ENCODE measurements at regions not wholly inside any gene's neighbourhood (a gene's known extent, or its start where the extent isn't known, plus 50 kb on each side); places are given as distances from the start of the nearest gene placed in this dataset.
A peak's percentile ranks its signal among the peaks of the same experiment; 100 is the strongest.
"Not testable (repeated sequence)": the region's sequence is repeated elsewhere in the genome, so short reads cannot be mapped to it uniquely, and the experiment has no call there.

- no peak for DNase-seq (ENCODE audit: low read depth)
These were observed 55.4 kb upstream of the GRPR start for GRCh38 chrX:16067886-16068515.

- DNase-seq (ENCODE audit: low read depth), result no peak
These were observed 59.4 kb upstream of the GRPR start for GRCh38 chrX:16063921-16064320.

GRCh38 chrX:16063141-16063540 is 60.2 kb upstream of the GRPR start:
- no peak for DNase-seq (ENCODE audit: low read depth)

- DNase-seq (ENCODE audit: low read depth), result no peak
These were observed 62.1 kb upstream of the GRPR start for GRCh38 chrX:16061296-16061695.

- no peak for DNase-seq (ENCODE audit: low read depth)
These were observed 63.1 kb upstream of the GRPR start for GRCh38 chrX:16060252-16060651.

GRCh38 chrX:16049126-16049525 is 74.2 kb upstream of the GRPR start:
- DNase-seq (ENCODE audit: low read depth), result not testable (repeated sequence)

GRCh38 chrX:16042980-16043379 is 80.4 kb upstream of the GRPR start:
- no peak for DNase-seq (ENCODE audit: low read depth)

GRCh38 chrX:16039834-16040233 is 83.5 kb upstream of the GRPR start:
- no peak for DNase-seq (ENCODE audit: low read depth)

GRCh38 chrX:16039363-16039762 is 84.0 kb upstream of the GRPR start:
- DNase-seq (ENCODE audit: low read depth), result no peak

- peak; percentile 18 for DNase-seq (ENCODE audit: low read depth)
These were observed 90.0 kb upstream of the GRPR start for GRCh38 chrX:16033331-16033730.

- no peak for DNase-seq (ENCODE audit: low read depth)
These were observed 94.8 kb upstream of the GRPR start for GRCh38 chrX:16028576-16028975.

- peak; percentile 32 for DNase-seq (ENCODE audit: low read depth)
These were observed 99.3 kb upstream of the GRPR start for GRCh38 chrX:16023790-16024734.

GRCh38 chrX:16022580-16023200 is 100.7 kb upstream of the GRPR start:
- peak; percentile 29 for DNase-seq (ENCODE audit: low read depth)

GRCh38 chrX:16018291-16018690 is 105.1 kb upstream of the GRPR start:
- no peak for DNase-seq (ENCODE audit: low read depth)

GRCh38 chrX:16014171-16014570 is 109.2 kb upstream of the GRPR start:
- DNase-seq (ENCODE audit: low read depth), result peak; percentile 14

GRCh38 chrX:16012250-16012649 is 111.1 kb upstream of the GRPR start:
- no peak for DNase-seq (ENCODE audit: low read depth)

GRCh38 chrX:16005917-16006316 is 117.4 kb upstream of the GRPR start:
- no peak for DNase-seq (ENCODE audit: low read depth)

- DNase-seq (ENCODE audit: low read depth), result peak; percentile 38
These were observed 121.2 kb upstream of the GRPR start for GRCh38 chrX:16002185-16002584.

- no peak for DNase-seq (ENCODE audit: low read depth)
These were observed 125.0 kb upstream of the GRPR start for GRCh38 chrX:15998350-15998749.

GRCh38 chrX:15989716-15990115 is 133.6 kb upstream of the GRPR start:
- DNase-seq (ENCODE audit: low read depth), result no peak

GRCh38 chrX:15988661-15989603 is 134.3 kb upstream of the AP1S2 start:
- DNase-seq (ENCODE audit: low read depth), result peak; percentile 66

GRCh38 chrX:15985937-15986336 is 131.3 kb upstream of the AP1S2 start:
- DNase-seq (ENCODE audit: low read depth), result peak; percentile 7
